SU-DHL-6 (cell line): ENCODE measurements at regions not wholly inside any gene's neighbourhood (a gene's known extent, or its start where the extent isn't known, plus 50 kb on each side); places are given as distances from the start of the nearest gene placed in this dataset.

Experiments
- H2AFZ ChIP-seq: fragments of 200-600 bp; sonication (generic); 2 replicates; pipeline ENCODE4 v1.6.1; 2014; ENCODE audit warnings: low read depth, mild to moderate bottlenecking, moderate library complexity, mixed read lengths, antibody characterized with exemption, low read length; ENCODE audit not compliant: severe bottlenecking
- H3F3A ChIP-seq: fragments of 200-600 bp; shearing (Covaris generic); 2 replicates; pipeline ENCODE4 v1.6.0; 2016; ENCODE audit warnings: antibody characterized with exemption, mild to moderate bottlenecking; ENCODE audit not compliant: insufficient read depth
- H3K27ac ChIP-seq: fragments of 200-600 bp; sonication (generic); 2 replicates; pipeline ENCODE4 v1.5.1; 2016; ENCODE audit warnings: low read depth, mild to moderate bottlenecking, low read length, moderate library complexity, mixed read lengths
- H3K27me3 ChIP-seq: fragments of 200-600 bp; sonication (generic), shearing (Covaris generic); 2 replicates; pipeline ENCODE4 v1.6.0; 2014; ENCODE audit warnings: mild to moderate bottlenecking, low read length
- H3K36me3 ChIP-seq: fragments of 200-600 bp; sonication (generic); 2 replicates; pipeline ENCODE4 v1.6.1; 2014; ENCODE audit warnings: mild to moderate bottlenecking, low read length, mixed read lengths
- H3K4me2 ChIP-seq: fragments of 300-600, 200-600 bp; shearing (Covaris generic), sonication (generic); 2 replicates; pipeline ENCODE4 v1.6.0; 2014; ENCODE audit warnings: low read length, low read depth, mild to moderate bottlenecking; ENCODE audit not compliant: poor library complexity, severe bottlenecking
- H3K4me3 ChIP-seq: fragments of 200-600 bp; sonication (generic); 2 replicates; pipeline ENCODE4 v1.5.1; 2014; ENCODE audit warnings: antibody characterized with exemption, low read length, mild to moderate bottlenecking, mixed read lengths; ENCODE audit not compliant: insufficient read depth, poor library complexity, severe bottlenecking
- H3K79me2 ChIP-seq: fragments of 200-600 bp; sonication (generic); 2 replicates; pipeline ENCODE4 v1.6.1; 2014; ENCODE audit warnings: mild to moderate bottlenecking, low read length, moderate library complexity; ENCODE audit not compliant: insufficient read depth
- H3K9ac ChIP-seq: fragments of 200-600 bp; sonication (generic); 2 replicates; pipeline ENCODE4 v1.7.0; 2014; ENCODE audit warnings: mild to moderate bottlenecking, low read length
- H3K9me2 ChIP-seq: fragments of 200-600 bp; sonication (generic); replicated peaks from 2 replicates; pipeline ENCODE4 v1.6.1; 2014; ENCODE audit warnings: low read length; ENCODE audit not compliant: insufficient read depth
- H3K9me3 ChIP-seq: fragments of 200-600 bp; sonication (generic); 2 replicates; pipeline ENCODE4 v1.6.1; 2014; ENCODE audit warnings: low read length, mixed read lengths; ENCODE audit not compliant: insufficient read depth
- H4K20me1 ChIP-seq: fragments of 200-600 bp; sonication (generic); 2 replicates; pipeline ENCODE4 v1.6.1; 2014; ENCODE audit warnings: low read depth, mild to moderate bottlenecking, antibody characterized with exemption, low read length, moderate library complexity, mixed read lengths
- EZH2phosphoT487 ChIP-seq: fragments of 200-600 bp; sonication (generic), shearing (Covaris generic); conservative IDR thresholded peaks from 2 replicates; pipeline ENCODE4 v1.6.1; 2018; ENCODE audit warnings: mild to moderate bottlenecking, antibody characterized with exemption, low read length, moderate library complexity, mixed read lengths
- TF ChIP-seq, protein P1 (sequence below): fragments of 200-600 bp; sonication (generic); IDR thresholded peaks from one replicate; pipeline ENCODE4 v1.5.1; 2017; ENCODE audit warnings: antibody characterized with exemption, mild to moderate bottlenecking, low read length, moderate library complexity; ENCODE audit not compliant: insufficient read depth, poor library complexity, severe bottlenecking

DNA sequence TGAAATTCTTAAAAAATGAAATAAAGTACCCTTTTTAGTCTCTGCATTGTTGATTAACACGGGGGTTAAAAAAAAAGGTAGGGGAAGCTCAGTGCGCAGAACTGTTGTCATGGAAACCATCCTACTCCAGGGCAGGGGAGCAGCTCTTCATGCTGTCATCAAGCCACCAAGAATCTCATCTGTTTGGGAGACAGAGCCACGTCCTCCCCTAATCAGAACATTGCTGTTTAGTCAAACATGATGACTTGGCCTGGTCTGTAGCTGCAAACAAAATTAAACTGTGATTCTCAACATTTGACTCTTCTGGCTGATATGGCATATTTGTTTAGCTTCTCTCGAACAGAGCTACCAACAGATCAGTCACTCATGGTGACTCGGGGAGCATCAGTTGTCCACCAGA, 254.4 kb upstream of the KLF14 start:
- Histone ChIP-seq H3K27me3 (no peaks in the 10 kb centered on the region), H3K27ac (no peak overlapping the region), H3K79me2 (peaks cover 4% of the 10 kb centered on the region; the same call in 1 of the 2 replicates), H3K4me2 (no peak overlapping the region), H3K9me2 (no peaks in the 10 kb centered on the region), H3K36me3 (no peaks in the 10 kb centered on the region), H3K4me3 (no peak overlapping the region), H4K20me1 (peaks cover 3% of the 10 kb centered on the region; the same call in 1 of the 2 replicates), H3F3A (no peaks in the 10 kb centered on the region), H3K9me3 (no peaks in the 10 kb centered on the region), H3K9ac (no peak overlapping the region), H2AFZ (no peak overlapping the region)
- no peak for TF ChIP-seq EZH2phosphoT487
- TF ChIP-seq, protein P1, sequence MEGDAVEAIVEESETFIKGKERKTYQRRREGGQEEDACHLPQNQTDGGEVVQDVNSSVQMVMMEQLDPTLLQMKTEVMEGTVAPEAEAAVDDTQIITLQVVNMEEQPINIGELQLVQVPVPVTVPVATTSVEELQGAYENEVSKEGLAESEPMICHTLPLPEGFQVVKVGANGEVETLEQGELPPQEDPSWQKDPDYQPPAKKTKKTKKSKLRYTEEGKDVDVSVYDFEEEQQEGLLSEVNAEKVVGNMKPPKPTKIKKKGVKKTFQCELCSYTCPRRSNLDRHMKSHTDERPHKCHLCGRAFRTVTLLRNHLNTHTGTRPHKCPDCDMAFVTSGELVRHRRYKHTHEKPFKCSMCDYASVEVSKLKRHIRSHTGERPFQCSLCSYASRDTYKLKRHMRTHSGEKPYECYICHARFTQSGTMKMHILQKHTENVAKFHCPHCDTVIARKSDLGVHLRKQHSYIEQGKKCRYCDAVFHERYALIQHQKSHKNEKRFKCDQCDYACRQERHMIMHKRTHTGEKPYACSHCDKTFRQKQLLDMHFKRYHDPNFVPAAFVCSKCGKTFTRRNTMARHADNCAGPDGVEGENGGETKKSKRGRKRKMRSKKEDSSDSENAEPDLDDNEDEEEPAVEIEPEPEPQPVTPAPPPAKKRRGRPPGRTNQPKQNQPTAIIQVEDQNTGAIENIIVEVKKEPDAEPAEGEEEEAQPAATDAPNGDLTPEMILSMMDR, result no peak

DNA sequence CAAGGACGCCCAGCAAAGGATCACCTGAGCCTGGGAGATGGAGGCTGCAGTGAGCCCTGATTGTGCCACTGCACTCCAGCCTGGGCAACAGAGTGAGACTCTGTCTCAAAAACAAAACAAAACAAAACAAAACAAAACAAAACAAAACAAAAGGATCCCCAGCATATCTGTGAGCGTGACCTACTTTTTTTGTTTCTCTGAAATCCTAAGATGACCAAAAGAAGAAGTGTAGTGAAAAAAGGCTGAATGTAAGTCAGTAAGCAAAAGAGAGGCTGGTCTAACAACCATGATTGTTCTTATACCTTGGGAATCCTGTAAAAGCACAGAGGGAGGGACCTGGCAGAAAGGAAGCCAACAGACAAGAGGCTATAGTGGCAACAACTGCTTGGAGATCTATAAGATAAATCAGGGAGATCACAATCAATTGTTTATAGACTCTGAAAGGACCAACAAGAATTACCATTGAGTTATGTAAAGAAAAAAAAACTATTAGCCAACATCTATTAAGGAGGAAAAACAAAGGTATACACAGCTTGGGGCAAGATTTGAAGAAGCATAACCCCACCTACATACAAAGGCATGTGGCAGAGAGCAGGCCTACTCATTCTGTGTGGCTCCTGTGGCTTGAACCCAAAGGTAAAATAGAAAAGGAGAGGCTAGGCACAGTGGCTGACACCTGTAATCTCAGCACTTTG, 255.2 kb upstream of the KLF14 start:
- Histone ChIP-seq H3F3A (no peaks in the 10 kb centered on the region), H3K4me3 (no peak overlapping the region), H3K9me3 (no peaks in the 10 kb centered on the region), H2AFZ (no peak overlapping the region), H3K27me3 (no peaks in the 10 kb centered on the region), H3K36me3 (no peaks in the 10 kb centered on the region), H3K9ac (no peak overlapping the region), H3K9me2 (no peaks in the 10 kb centered on the region), H3K4me2 (no peak overlapping the region), H4K20me1 (peaks cover 3% of the 10 kb centered on the region; the same call in 1 of the 2 replicates), H3K79me2 (peaks cover 4% of the 10 kb centered on the region; the same call in 1 of the 2 replicates), H3K27ac (no peak overlapping the region)
- no peak for TF ChIP-seq EZH2phosphoT487
- TF ChIP-seq, protein P1, result no peak

DNA sequence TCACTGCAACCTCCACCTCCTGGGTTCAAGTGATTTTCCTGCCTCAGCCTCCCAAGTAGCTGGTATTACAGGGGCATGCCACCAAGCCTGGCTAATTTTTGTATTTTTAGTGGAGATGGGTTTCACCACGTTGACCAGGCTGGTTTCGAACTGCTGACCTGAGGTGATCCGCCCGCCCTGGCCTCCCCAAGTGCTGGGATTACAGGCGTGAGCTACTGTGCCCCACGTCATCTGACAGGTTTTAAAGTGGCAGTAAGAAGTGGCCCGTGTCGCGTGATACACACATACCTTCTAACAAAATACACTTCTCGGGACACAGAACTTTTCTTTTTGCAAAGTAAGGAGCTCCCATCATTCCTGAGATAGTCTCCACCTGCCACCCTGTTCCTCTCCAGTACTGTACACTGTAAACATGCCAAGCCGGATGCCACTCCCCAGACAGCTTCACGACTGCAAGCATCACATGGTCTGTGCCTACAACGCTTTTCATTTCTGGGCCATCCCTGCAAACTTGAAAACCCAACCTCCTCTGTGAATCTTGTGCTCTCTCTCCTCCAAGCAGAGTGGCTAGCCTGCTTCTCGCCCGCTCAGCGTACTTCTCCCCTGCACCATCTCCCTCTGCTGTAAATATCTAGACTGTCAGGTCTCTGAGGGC, 256.3 kb upstream of the KLF14 start:
- peaks cover 3% of the 10 kb centered on the region; the same call in 1 of the 2 replicates for H4K20me1 ChIP-seq
- no peak overlapping the region for H3K9ac ChIP-seq
- no peak overlapping the region for H3K27ac ChIP-seq
- no peaks in the 10 kb centered on the region for H3K9me2 ChIP-seq
- no peaks in the 10 kb centered on the region for H3F3A ChIP-seq
- H3K79me2 ChIP-seq, result peaks cover 4% of the 10 kb centered on the region; the same call in 1 of the 2 replicates
- H3K4me3 ChIP-seq, result no peak overlapping the region
- H3K9me3 ChIP-seq, result no peaks in the 10 kb centered on the region
- H3K36me3 ChIP-seq, result no peaks in the 10 kb centered on the region
- TF ChIP-seq, protein P1, result no peak
- no peak for TF ChIP-seq EZH2phosphoT487
- no peak overlapping the region for H3K4me2 ChIP-seq
- H2AFZ ChIP-seq, result no peak overlapping the region
- H3K27me3 ChIP-seq, result no peaks in the 10 kb centered on the region
